Ovary (tissue), 3 donors: ENCODE measurements at regions not wholly inside any gene's neighbourhood (a gene's known extent, or its start where the extent isn't known, plus 50 kb on each side); places are given as distances from the start of the nearest gene placed in this dataset.

Experiments
- POLR2A ChIP-seq: fragments of 450-650 bp; IDR thresholded peaks from one replicate; pipeline ENCODE4 v1.6.1; 2017; ENCODE audit warnings: antibody characterized with exemption, mild to moderate bottlenecking, moderate library complexity
- TF ChIP-seq, protein P1 (sequence below), 3 donors: fragments of 450-650 bp in 2 of 3; fragments of 200-600 bp in 1 of 3; IDR thresholded peaks; one replicate each; pipeline versions ENCODE4 v1.5.1 to v1.8.0; 2016 to 2022; ENCODE audit warnings: antibody characterized with exemption in 3 of 3, mild to moderate bottlenecking in 1 of 3
- donor health status: DM: no; HTN: no; CAD: no.

DNA sequence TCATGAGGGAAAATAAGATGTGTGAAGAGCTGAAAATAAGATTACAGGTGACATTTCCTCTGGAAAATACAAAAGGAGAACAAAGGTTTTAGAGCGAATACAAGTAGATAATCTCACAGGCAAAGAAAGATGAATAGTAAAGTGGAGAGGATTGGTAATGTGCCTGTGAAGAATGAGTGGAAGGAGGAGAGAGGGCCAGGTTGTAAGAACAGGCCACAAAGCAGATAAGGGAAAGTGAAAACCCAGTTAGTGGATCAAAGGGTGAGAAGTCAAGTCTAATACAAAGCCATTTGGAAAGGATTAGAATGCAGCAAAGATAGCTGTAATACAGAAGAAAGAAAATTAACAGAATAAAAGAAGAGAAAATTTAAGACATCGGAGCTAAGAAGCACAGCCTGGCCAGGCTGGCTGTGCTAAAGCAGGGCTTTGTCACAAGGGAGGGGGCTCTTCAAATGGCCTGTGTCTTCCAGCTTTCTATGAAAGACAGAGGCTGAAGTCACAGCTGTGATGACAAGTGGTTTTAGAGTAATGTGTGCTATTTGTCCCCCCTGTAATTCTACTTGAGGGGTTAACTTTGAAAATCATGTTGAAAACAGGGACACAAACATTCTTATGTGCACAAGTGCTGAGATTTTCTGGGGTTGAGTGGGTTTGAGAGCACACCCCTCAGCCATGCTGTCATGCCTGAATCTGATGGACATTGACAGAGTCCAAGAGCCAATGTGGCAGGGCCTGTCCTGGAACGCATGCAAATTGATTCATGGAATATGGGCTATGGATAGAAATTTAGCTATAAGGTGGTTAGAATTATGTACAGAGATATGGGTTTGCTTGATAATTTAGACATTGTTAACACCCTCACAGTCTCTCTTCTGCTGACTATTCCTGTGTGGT lies 344.5 kb upstream of the NAV3 start:
- TF ChIP-seq, protein P1, sequence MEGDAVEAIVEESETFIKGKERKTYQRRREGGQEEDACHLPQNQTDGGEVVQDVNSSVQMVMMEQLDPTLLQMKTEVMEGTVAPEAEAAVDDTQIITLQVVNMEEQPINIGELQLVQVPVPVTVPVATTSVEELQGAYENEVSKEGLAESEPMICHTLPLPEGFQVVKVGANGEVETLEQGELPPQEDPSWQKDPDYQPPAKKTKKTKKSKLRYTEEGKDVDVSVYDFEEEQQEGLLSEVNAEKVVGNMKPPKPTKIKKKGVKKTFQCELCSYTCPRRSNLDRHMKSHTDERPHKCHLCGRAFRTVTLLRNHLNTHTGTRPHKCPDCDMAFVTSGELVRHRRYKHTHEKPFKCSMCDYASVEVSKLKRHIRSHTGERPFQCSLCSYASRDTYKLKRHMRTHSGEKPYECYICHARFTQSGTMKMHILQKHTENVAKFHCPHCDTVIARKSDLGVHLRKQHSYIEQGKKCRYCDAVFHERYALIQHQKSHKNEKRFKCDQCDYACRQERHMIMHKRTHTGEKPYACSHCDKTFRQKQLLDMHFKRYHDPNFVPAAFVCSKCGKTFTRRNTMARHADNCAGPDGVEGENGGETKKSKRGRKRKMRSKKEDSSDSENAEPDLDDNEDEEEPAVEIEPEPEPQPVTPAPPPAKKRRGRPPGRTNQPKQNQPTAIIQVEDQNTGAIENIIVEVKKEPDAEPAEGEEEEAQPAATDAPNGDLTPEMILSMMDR (IDR thresholded peaks at IDR 0.05) = no peak
- TF ChIP-seq POLR2A = no peak
